ENCODE measurements at regions not wholly inside any gene's neighbourhood (a gene's known extent, or its start where the extent isn't known, plus 50 kb on each side); places are given as distances from the start of the nearest gene placed in this dataset.

- TF ChIP-seq GATA3 (IDR thresholded peaks at IDR 0.05; ENCODE audit: low read depth, low read length), result no peak
- no peak for TF ChIP-seq GATA2 (IDR thresholded peaks at IDR 0.05; ENCODE audit: low read depth, low read length)
These were observed 56.8 kb upstream of the TAMM41 start for GRCh38 chr3:11903447-11903846.
